ENCODE measurements at regions not wholly inside any gene's neighbourhood (a gene's known extent, or its start where the extent isn't known, plus 50 kb on each side); places are given as distances from the start of the nearest gene placed in this dataset.

DNA sequence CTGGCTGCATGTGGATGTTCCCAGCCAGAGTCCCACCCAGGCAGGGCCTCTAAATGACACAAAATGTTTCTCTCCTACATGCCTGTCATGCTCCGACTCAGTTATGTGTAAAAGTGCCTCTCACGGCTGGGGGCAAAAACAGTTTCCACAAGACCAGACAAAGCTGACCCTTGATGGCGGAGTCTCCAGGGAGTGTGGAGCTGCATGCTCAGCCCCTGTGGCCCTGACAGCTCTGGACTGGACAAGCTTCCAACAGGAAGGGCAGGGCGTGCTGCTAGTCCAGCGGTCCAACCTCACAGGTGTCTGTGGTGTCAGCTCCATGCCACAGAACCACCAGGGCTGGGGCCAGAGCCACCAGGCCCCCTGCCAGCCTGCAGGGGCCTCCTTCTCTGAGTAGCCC lies 149.6 kb downstream of the CRYBB2 start:
- H3K36me3 ChIP-seq (ENCODE audit: control insufficient read depth, insufficient read depth, low read length) = no peaks in the 10 kb centered on the region
- no peaks in the 10 kb centered on the region for H3K27me3 ChIP-seq (ENCODE audit: control insufficient read depth, insufficient read depth, low read length)
- no peak for DNase-seq (ENCODE audit: low read depth)
- no peak for TF ChIP-seq CTCF (IDR thresholded peaks at IDR 0.05; ENCODE audit: insufficient read depth, low read length, poor library complexity, severe bottlenecking)
- H3K4me3 ChIP-seq (ENCODE audit: low read depth, low read length) = no peak overlapping the region

DNA sequence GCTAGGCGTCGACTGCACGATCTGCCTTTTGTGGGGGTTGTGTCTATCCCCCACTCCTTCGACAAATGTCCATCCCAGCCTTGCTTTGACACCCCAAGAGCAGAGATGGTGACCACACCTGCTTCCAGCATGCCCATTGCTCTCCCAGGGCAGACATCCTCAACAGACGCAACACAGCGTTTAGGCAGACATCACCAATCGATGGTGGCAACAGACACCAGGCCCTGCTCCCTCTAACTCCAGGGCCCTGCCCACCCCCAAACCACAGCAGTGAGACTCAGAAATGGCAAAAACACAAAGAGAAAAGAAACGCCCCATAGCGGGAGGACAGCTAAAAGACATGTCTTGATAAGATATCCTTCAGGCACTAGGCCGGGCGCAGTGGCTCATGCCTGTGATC lies 150.9 kb downstream of the CRYBB2 start:
- Histone ChIP-seq H3K27me3 (ENCODE audit: control insufficient read depth, insufficient read depth, low read length) (no peaks in the 10 kb centered on the region), H3K4me3 (ENCODE audit: low read depth, low read length) (no peak overlapping the region), H3K36me3 (ENCODE audit: control insufficient read depth, insufficient read depth, low read length) (no peaks in the 10 kb centered on the region)
- TF ChIP-seq CTCF (IDR thresholded peaks at IDR 0.05; ENCODE audit: insufficient read depth, low read length, poor library complexity, severe bottlenecking) = no peak
- no peak for DNase-seq (ENCODE audit: low read depth)

DNA sequence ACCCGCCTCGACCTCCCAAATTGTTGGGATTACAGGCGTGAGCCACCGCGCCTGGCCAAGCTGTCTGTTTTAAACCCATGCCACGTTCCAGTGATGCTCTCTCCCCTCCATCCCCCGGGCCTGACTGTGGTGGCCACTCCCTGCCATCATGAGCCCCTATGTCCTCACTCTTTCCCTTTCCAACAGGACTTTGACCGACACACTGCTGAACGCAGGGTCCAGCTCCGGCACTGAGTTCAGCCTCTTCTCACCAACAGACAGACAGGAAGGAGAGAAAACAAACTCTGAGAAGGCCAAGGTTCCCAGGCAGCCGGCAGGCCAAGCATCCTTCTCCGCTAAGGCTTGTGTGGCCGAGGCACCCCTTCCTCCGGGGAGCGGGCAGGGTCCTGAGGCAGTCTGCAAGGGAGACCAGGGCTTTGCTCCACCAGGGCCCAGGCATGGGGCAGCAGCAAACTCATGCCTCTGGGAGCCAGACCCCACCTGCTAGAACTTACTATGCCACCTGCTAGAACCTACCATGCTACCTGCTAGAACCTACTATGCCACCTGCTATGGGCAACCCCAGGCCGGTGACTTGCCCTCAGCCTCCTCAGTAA lies 152.7 kb downstream of the CRYBB2 start:
- no peaks in the 10 kb centered on the region for H3K27me3 ChIP-seq (ENCODE audit: control insufficient read depth, insufficient read depth, low read length)
- no peak overlapping the region for H3K4me3 ChIP-seq (ENCODE audit: low read depth, low read length)
- DNase-seq (ENCODE audit: low read depth) = no peak
- TF ChIP-seq CTCF (IDR thresholded peaks at IDR 0.05; ENCODE audit: insufficient read depth, low read length, poor library complexity, severe bottlenecking) = no peak
- no peaks in the 10 kb centered on the region for H3K36me3 ChIP-seq (ENCODE audit: control insufficient read depth, insufficient read depth, low read length)

DNA sequence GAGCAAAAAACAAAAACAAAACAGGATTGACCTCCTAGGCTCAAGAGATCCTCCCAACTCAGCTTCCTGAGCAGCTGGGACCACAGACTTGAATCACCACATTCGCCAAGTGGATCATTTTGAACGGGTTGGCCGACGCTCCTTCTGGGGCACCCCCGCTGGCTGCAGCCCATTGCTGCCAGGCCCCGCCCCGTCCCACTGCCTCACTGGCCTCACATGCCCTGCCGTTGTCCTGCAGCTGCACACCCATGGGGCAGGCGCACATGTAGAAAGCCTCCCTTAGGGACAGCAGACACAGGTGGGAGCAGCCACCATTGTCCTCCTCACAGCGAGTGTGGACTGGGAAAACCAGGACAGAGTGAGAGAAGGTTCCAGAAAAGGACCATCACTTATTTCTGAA lies 154.5 kb downstream of the CRYBB2 start:
- peaks cover 1% of the 10 kb centered on the region for H3K36me3 ChIP-seq (ENCODE audit: control insufficient read depth, insufficient read depth, low read length)

GRCh38 chr22:25374869-25375268 lies 155.4 kb downstream of the CRYBB2 start:
- no peak for DNase-seq (ENCODE audit: low read depth)
- H3K27me3 ChIP-seq (ENCODE audit: control insufficient read depth, insufficient read depth, low read length) = no peaks in the 10 kb centered on the region
- no peak for TF ChIP-seq CTCF (IDR thresholded peaks at IDR 0.05; ENCODE audit: insufficient read depth, low read length, poor library complexity, severe bottlenecking)
- no peak overlapping the region for H3K4me3 ChIP-seq (ENCODE audit: low read depth, low read length)
- H3K36me3 ChIP-seq (ENCODE audit: control insufficient read depth, insufficient read depth, low read length) = peaks cover 2% of the 10 kb centered on the region

More for the DNA sequence above, 154.5 kb downstream of the CRYBB2 start:
- Histone ChIP-seq H3K27me3 (ENCODE audit: control insufficient read depth, insufficient read depth, low read length) (no peaks in the 10 kb centered on the region), H3K4me3 (ENCODE audit: low read depth, low read length) (no peak overlapping the region)
- no peak for DNase-seq (ENCODE audit: low read depth)
- no peak for TF ChIP-seq CTCF (IDR thresholded peaks at IDR 0.05; ENCODE audit: insufficient read depth, low read length, poor library complexity, severe bottlenecking)

- TF ChIP-seq CTCF (IDR thresholded peaks at IDR 0.05; ENCODE audit: insufficient read depth, low read length, poor library complexity, severe bottlenecking) = no peak
- H3K36me3 ChIP-seq (ENCODE audit: control insufficient read depth, insufficient read depth, low read length) = peaks cover 2% of the 10 kb centered on the region
- DNase-seq (ENCODE audit: low read depth) = no peak
- no peaks in the 10 kb centered on the region for H3K27me3 ChIP-seq (ENCODE audit: control insufficient read depth, insufficient read depth, low read length)
- H3K4me3 ChIP-seq (ENCODE audit: low read depth, low read length) = no peak overlapping the region
Observed at GRCh38 chr22:25375683-25376082, 156.2 kb downstream of the CRYBB2 start.

Data from kidney epithelial cell (primary cell).